HEK293 (cell line): ENCODE measurements at regions not wholly inside any gene's neighbourhood (a gene's known extent, or its start where the extent isn't known, plus 50 kb on each side); places are given as distances from the start of the nearest gene placed in this dataset.

Source experiments
- CTCF ChIA-PET: fragments of 350-600 bp; formaldehyde crosslinking; extraction: SDS; loops from one replicate; lab custom pipeline; 2021; ENCODE audit warnings: antibody characterized with exemption; lab: Yijun Ruan, JAX
- POLR2A ChIA-PET: fragments of 300-600 bp; formaldehyde crosslinking; extraction: SDS; loops from one replicate; lab custom pipeline; 2020; ENCODE audit warnings: antibody characterized with exemption, inconsistent platforms; lab: Yijun Ruan, JAX
- H3K27ac ChIP-seq: fragments of 200-500 bp; sonication (Bioruptor generic); 2 replicates; pipeline ENCODE4 v1.5.1; 2014; ENCODE audit warnings: low read depth, low read length, control low read depth, inconsistent platforms; ENCODE audit errors: extremely low read depth
- H3K36me3 ChIP-seq, 2 experiments: fragments of 200-500 bp in 1 of 2; sonication (Bioruptor generic) in 1 of 2; 1 replicate in 1 of 2; 2 replicates in 1 of 2; pipeline ENCODE4 v1.5.1; 2014 to 2017; ENCODE audit warnings: inconsistent platforms in 2 of 2, low read length in 2 of 2; ENCODE audit not compliant: control insufficient read depth in 2 of 2, insufficient read depth in 1 of 2
- H3K4me1 ChIP-seq: fragments of 200-500 bp; sonication (Bioruptor generic); 2 replicates; pipeline ENCODE4 v1.5.1; 2014; ENCODE audit warnings: mild to moderate bottlenecking, low read length, inconsistent platforms; ENCODE audit not compliant: control insufficient read depth, insufficient read depth
- H3K4me3 ChIP-seq: 2 replicates; pipeline ENCODE4 v1.5.1; 2011; ENCODE audit warnings: low read depth, mild to moderate bottlenecking, control low read depth, low read length, moderate library complexity
- H3K9me3 ChIP-seq: fragments of 200-500 bp; sonication (Bioruptor generic); 2 replicates; pipeline ENCODE4 v1.5.1; 2014; ENCODE audit warnings: low read depth, low read length, inconsistent platforms; ENCODE audit not compliant: control insufficient read depth, insufficient read depth
- ELK4 ChIP-seq: IDR thresholded peaks from 2 replicates; pipeline ENCODE4 v1.6.1; 2011; ENCODE audit warnings: mild to moderate bottlenecking, low read depth, low read length, borderline replicate concordance
- KLF9 ChIP-seq: fragments of 450-650 bp; formaldehyde crosslinking; IDR thresholded peaks from 2 replicates; pipeline ENCODE4 v1.5.1; 2016; ENCODE audit warnings: missing biosample characterization, missing genetic modification characterization, low read depth
- MYNN ChIP-seq: fragments of 450-650 bp; formaldehyde crosslinking; IDR thresholded peaks from 2 replicates; pipeline ENCODE4 v1.5.1; 2016; ENCODE audit warnings: missing biosample characterization, missing genetic modification characterization, borderline replicate concordance
- OVOL3 ChIP-seq: fragments of 450-650 bp; formaldehyde crosslinking; IDR thresholded peaks from 2 replicates; pipeline ENCODE4 v1.5.1; 2016; ENCODE audit warnings: missing biosample characterization, missing genetic modification characterization
- PBX3 ChIP-seq: sonication (generic); formaldehyde crosslinking; IDR thresholded peaks from 2 replicates; pipeline ENCODE4 v1.8.1; 2022; ENCODE audit warnings: mild to moderate bottlenecking, moderate library complexity, missing genetic modification reagents
- PRDM10 ChIP-seq: fragments of 450-650 bp; formaldehyde crosslinking; IDR thresholded peaks from 2 replicates; pipeline ENCODE4 v1.5.1; 2016; ENCODE audit warnings: missing biosample characterization, missing genetic modification characterization
- SCRT2 ChIP-seq: fragments of 450-650 bp; formaldehyde crosslinking; IDR thresholded peaks from 2 replicates; pipeline ENCODE4 v1.5.1; 2016; ENCODE audit warnings: missing biosample characterization, missing genetic modification characterization
- SETDB1 ChIP-seq: IDR thresholded peaks from one replicate; pipeline ENCODE4 v1.6.1; 2017; ENCODE audit warnings: mild to moderate bottlenecking, low read length, moderate library complexity, mixed read lengths; ENCODE audit not compliant: insufficient read length
- ZBTB48 ChIP-seq: fragments of 450-650 bp; formaldehyde crosslinking; IDR thresholded peaks from 2 replicates; pipeline ENCODE4 v1.5.1; 2016; ENCODE audit warnings: missing biosample characterization, missing genetic modification characterization
- ZNF184 ChIP-seq: fragments of 450-650 bp; IDR thresholded peaks from 2 replicates; pipeline ENCODE4 v1.5.1; 2018; ENCODE audit warnings: missing biosample characterization, mild to moderate bottlenecking, missing genetic modification characterization
- ZNF19 ChIP-seq: fragments of 450-650 bp; formaldehyde crosslinking; IDR thresholded peaks from 2 replicates; pipeline ENCODE4; 2016; ENCODE audit warnings: missing biosample characterization, missing genetic modification characterization, low read depth
- ZNF214 ChIP-seq: fragments of 450-650 bp; formaldehyde crosslinking; IDR thresholded peaks from 2 replicates; pipeline ENCODE4 v1.5.1; 2017; ENCODE audit warnings: missing biosample characterization, mild to moderate bottlenecking, missing genetic modification characterization, borderline replicate concordance
- ZNF311 ChIP-seq: fragments of 450-650 bp; formaldehyde crosslinking; IDR thresholded peaks from 2 replicates; pipeline ENCODE4 v1.5.1; 2017; ENCODE audit warnings: missing biosample characterization, missing genetic modification characterization, borderline replicate concordance
- ZNF324 ChIP-seq: fragments of 450-650 bp; formaldehyde crosslinking; IDR thresholded peaks from 2 replicates; pipeline ENCODE4 v1.5.1; 2016; ENCODE audit warnings: missing biosample characterization, missing genetic modification characterization
- ZNF341 ChIP-seq: fragments of 450-650 bp; formaldehyde crosslinking; IDR thresholded peaks from 2 replicates; pipeline ENCODE4; 2016; ENCODE audit warnings: low read depth, missing biosample characterization, missing genetic modification characterization
- ZNF391 ChIP-seq: fragments of 450-650 bp; formaldehyde crosslinking; IDR thresholded peaks from 2 replicates; pipeline ENCODE4 v1.5.1; 2016; ENCODE audit warnings: low read depth, missing biosample characterization, missing genetic modification characterization, borderline replicate concordance
- ZNF426 ChIP-seq: fragments of 450-650 bp; formaldehyde crosslinking; IDR thresholded peaks from 2 replicates; pipeline ENCODE4 v1.5.1; 2017; ENCODE audit warnings: missing biosample characterization, missing genetic modification characterization, mild to moderate bottlenecking, inconsistent platforms, moderate library complexity
- ZNF488 ChIP-seq: fragments of 450-650 bp; formaldehyde crosslinking; IDR thresholded peaks from 2 replicates; pipeline ENCODE4 v1.5.1; 2016; ENCODE audit warnings: missing biosample characterization, missing genetic modification characterization
- ZNF501 ChIP-seq: fragments of 450-650 bp; formaldehyde crosslinking; IDR thresholded peaks from 2 replicates; pipeline ENCODE4 v1.5.1; 2016; ENCODE audit warnings: missing biosample characterization, missing genetic modification characterization
- ZNF514 ChIP-seq: fragments of 450-650 bp; formaldehyde crosslinking; IDR thresholded peaks from 2 replicates; pipeline ENCODE4 v1.5.1; 2016; ENCODE audit warnings: missing biosample characterization, missing genetic modification characterization
- ZNF600 ChIP-seq: fragments of 450-650 bp; formaldehyde crosslinking; IDR thresholded peaks from 2 replicates; pipeline ENCODE4 v1.5.1; 2016; ENCODE audit warnings: missing biosample characterization, missing genetic modification characterization
- ZNF707 ChIP-seq: fragments of 450-650 bp; formaldehyde crosslinking; IDR thresholded peaks from 2 replicates; pipeline ENCODE4 v1.5.1; 2016; ENCODE audit warnings: missing biosample characterization, missing genetic modification characterization
- ZNF843 ChIP-seq: fragments of 450-650 bp; formaldehyde crosslinking; IDR thresholded peaks from 2 replicates; pipeline ENCODE4 v1.5.1; 2016; ENCODE audit warnings: missing biosample characterization, missing genetic modification characterization
- ZSCAN23 ChIP-seq: fragments of 450-650 bp; formaldehyde crosslinking; IDR thresholded peaks from 2 replicates; pipeline ENCODE4 v1.5.1; 2016; ENCODE audit warnings: missing biosample characterization, missing genetic modification characterization
- ZSCAN4 ChIP-seq: fragments of 450-650 bp; formaldehyde crosslinking; IDR thresholded peaks from 2 replicates; pipeline ENCODE4 v1.5.1; 2017; ENCODE audit warnings: missing biosample characterization, missing genetic modification characterization
- ZSCAN5A ChIP-seq: fragments of 450-650 bp; formaldehyde crosslinking; IDR thresholded peaks from 2 replicates; pipeline ENCODE4 v1.5.1; 2016; ENCODE audit warnings: missing biosample characterization, missing genetic modification characterization

- CTCF ChIA-PET: no interaction called here
- Histone ChIP-seq H3K36me3 (no peaks in the 10 kb centered on the region), H3K4me1 (no peaks in the 10 kb centered on the region), H3K4me3 (no peak overlapping the region), H3K9me3 (no peaks in the 10 kb centered on the region), H3K27ac (no peak overlapping the region)
- POLR2A ChIA-PET: no interaction called here
- no peak for TF ChIP-seq KLF9
- no peak for TF ChIP-seq SCRT2 (tag by site-specific recombination)
- TF ChIP-seq ELK4: no peak
- no peak for TF ChIP-seq ZNF324 (tag by site-specific recombination)
- no peak for TF ChIP-seq ZNF488
- TF ChIP-seq ZNF19: no peak
- TF ChIP-seq ZBTB48: no peak
- no peak for TF ChIP-seq SETDB1
- no peak for TF ChIP-seq ZNF184 (tag by site-specific recombination)
- TF ChIP-seq ZNF514 (tag by site-specific recombination): no peak
- no peak for TF ChIP-seq ZNF426 (tag by site-specific recombination)
- no peak for TF ChIP-seq ZNF707 (tag by site-specific recombination)
- no peak for TF ChIP-seq ZSCAN4 (tag by site-specific recombination)
- no peak for TF ChIP-seq ZNF600 (tag by site-specific recombination)
- no peak for TF ChIP-seq ZNF311 (tag by site-specific recombination)
These were observed 92.7 kb downstream of the C12orf75 start for GRCh38 chr12:105423237-105423636.

- Histone ChIP-seq H3K9me3 (no peaks in the 10 kb centered on the region), H3K27ac (no peak overlapping the region), H3K36me3 (no peaks in the 10 kb centered on the region), H3K4me3 (no peak overlapping the region), H3K4me1 (no peaks in the 10 kb centered on the region)
- ChIA-PET CTCF (interaction anchor here (1.2 kb wide), 1 partner anchor 800 kb away, joined by 3 read pairs; no protein-coding TSS in a partner anchor), POLR2A (no interaction called here)
- TF ChIP-seq PRDM10 (tag by site-specific recombination): no peak
- no peak for TF ChIP-seq ZNF214 (tag by site-specific recombination)
- no peak for TF ChIP-seq ZNF341 (tag by site-specific recombination)
- TF ChIP-seq OVOL3 (tag by site-specific recombination): no peak
- TF ChIP-seq ZNF501: no peak
- no peak for TF ChIP-seq SCRT2 (tag by site-specific recombination)
- TF ChIP-seq ZNF843: no peak
- TF ChIP-seq ZSCAN5A: no peak
- TF ChIP-seq ZNF391: no peak
- no peak for TF ChIP-seq ZSCAN23
- TF ChIP-seq PBX3 (CRISPR knock-in tag): no peak
- TF ChIP-seq MYNN (tag by site-specific recombination): no peak
These were observed 93.4 kb downstream of the C12orf75 start for GRCh38 chr12:105423921-105424320.
